ENCODE measurements at regions not wholly inside any gene's neighbourhood (a gene's known extent, or its start where the extent isn't known, plus 50 kb on each side); places are given as distances from the start of the nearest gene placed in this dataset.

DNA sequence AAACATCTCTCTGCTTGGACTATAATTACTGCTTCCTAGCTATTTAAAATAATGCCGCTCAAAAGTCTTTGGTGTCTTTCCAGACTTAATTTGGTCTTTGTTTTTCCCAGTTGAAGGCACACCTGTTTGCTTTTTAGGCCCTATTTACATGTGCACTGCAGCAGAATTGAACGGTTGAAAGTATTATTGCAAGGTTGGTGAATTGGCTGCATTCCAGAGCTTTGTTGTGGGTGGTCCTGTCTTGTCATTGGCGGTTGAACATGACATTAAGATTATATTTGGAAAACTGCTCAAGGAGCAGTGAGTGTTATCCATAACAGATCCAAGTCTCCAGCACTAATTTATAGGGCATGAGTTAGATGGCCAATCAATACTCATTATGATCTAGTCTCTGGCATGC, 656.3 kb downstream of the PTPRC start:
- Mint-ChIP-seq H3K27ac (no peak overlapping the region), H3K4me3 (no peak overlapping the region), H3K9me3 (no peaks in the 10 kb centered on the region), H3K4me1 (peaks cover 13% of the 10 kb centered on the region), H3K27me3 (no peaks in the 10 kb centered on the region), H3K36me3 (ENCODE audit: low read depth) (no peaks in the 10 kb centered on the region)
- DNase-seq (no peak), ATAC-seq (no peak)

DNA sequence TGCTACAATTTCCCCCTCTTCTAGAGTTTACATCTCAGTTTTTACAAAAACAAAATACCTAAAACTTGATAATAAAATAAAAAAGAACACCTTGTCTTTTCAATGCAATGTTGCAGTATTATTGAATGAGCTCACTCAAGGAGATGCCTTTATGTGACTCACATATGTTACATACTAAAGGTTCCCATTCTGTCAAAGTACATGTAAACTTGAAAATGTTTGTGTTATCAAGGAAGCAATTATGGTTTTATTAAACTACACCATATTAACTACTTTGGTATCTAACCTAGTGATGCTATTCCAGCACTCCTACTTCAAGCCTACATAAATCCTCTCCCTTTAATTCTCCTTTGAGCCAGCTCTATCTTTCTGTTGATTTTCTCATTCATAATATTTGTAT, 658.3 kb downstream of the PTPRC start:
- H3K4me3 Mint-ChIP-seq = no peak overlapping the region
- no peaks in the 10 kb centered on the region for H3K9me3 Mint-ChIP-seq
- no peak overlapping the region for H3K27ac Mint-ChIP-seq
- H3K4me1 Mint-ChIP-seq = peaks cover 17% of the 10 kb centered on the region
- H3K36me3 Mint-ChIP-seq (ENCODE audit: low read depth) = no peaks in the 10 kb centered on the region
- no peak for DNase-seq
- no peaks in the 10 kb centered on the region for H3K27me3 Mint-ChIP-seq
- ATAC-seq = no peak

DNA sequence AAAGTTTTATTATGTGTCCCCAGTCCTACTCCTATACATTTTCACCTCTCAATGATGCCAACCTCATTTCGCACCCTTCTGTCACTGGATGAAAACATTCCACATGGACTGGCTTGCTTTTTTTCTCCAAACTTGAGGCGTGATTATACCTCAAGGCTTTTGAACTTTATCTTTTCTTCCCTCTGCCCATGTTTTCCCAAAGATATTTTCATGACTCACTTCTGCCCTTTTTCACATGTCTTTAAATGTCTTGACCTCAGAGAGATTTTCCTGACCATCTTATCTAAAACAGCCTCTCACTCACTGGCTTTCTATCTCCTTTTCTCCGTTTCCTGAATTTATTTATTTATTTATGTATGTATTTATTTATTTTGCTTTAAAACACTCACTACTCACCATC, 659.0 kb downstream of the PTPRC start:
- H3K36me3 Mint-ChIP-seq (ENCODE audit: low read depth) = no peaks in the 10 kb centered on the region
- H3K27ac Mint-ChIP-seq = no peak overlapping the region
- H3K27me3 Mint-ChIP-seq = no peaks in the 10 kb centered on the region

DNA sequence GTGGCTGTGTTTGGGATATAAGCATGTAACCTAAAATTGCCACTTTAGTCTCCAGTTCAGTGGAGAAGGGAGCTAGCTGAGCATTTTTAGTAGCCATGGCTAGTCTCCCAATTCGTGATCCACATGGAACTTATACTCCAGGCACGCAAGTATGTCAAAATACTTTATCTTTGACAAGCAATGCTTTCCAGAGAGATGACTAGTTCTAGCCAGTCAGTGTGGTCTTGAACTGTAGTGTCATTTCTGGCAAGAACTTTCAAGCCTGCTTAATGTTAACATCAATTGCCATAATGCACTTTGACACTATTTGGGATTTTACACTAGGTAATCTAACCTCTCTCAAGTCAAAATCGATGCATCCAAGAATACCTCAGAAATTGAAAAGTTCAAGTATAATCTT, 660.0 kb downstream of the PTPRC start:
- no peaks in the 10 kb centered on the region for H3K27me3 Mint-ChIP-seq
- ATAC-seq (peak; percentile 22), DNase-seq (no peak)

More for the DNA sequence above, 659.0 kb downstream of the PTPRC start:
- peaks cover 23% of the 10 kb centered on the region for H3K4me1 Mint-ChIP-seq
- no peak overlapping the region for H3K4me3 Mint-ChIP-seq
- no peaks in the 10 kb centered on the region for H3K9me3 Mint-ChIP-seq
- ATAC-seq (no peak), DNase-seq (no peak)

DNA sequence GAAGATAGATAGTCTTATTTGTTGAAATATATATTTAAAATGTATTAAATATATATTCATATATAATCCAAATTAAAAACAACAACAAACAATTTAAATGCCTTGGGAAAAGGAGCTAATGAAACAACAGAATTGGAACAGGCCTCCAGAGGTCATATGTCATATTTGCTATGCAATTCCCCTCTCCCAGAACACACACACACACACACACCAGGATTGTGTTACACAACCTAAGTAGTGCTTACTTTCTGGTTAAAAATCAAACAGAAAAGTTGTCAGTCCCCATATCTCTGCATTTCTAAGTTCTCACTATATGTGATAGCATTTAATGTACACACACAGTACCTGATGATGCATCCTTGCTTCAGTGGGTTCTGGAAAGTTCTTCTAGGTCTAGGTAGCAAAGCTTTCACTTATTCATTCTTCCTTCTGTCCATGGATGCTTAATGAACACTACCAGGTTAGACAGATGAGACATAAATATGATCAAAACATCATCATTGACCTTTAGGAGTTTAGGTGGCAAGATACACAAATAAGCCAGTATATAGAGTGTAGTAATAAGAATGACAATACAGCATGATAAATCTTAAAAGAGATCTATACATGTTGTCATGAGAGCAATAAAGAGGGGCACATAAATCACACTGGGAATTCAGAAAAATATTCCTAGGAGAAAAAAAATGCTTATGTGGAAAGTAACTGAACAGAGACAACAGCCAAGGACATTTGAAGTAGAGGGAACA, 662.8 kb downstream of the PTPRC start:
- ATAC-seq (no peak), DNase-seq (no peak)
- H3K27ac Mint-ChIP-seq = peak overlapping the region; percentile 77
- H3K4me1 Mint-ChIP-seq = peaks cover 35% of the 10 kb centered on the region
- H3K4me3 Mint-ChIP-seq = no peak overlapping the region
- H3K27me3 Mint-ChIP-seq = peaks cover 5% of the 10 kb centered on the region
- no peaks in the 10 kb centered on the region for H3K36me3 Mint-ChIP-seq (ENCODE audit: low read depth)
- H3K9me3 Mint-ChIP-seq = peaks cover 3% of the 10 kb centered on the region

More for the DNA sequence above, 660.0 kb downstream of the PTPRC start:
- Mint-ChIP-seq H3K4me1 (peaks cover 32% of the 10 kb centered on the region), H3K4me3 (no peak overlapping the region), H3K36me3 (ENCODE audit: low read depth) (no peaks in the 10 kb centered on the region), H3K27ac (no peak overlapping the region), H3K9me3 (peaks cover 2% of the 10 kb centered on the region)

DNA sequence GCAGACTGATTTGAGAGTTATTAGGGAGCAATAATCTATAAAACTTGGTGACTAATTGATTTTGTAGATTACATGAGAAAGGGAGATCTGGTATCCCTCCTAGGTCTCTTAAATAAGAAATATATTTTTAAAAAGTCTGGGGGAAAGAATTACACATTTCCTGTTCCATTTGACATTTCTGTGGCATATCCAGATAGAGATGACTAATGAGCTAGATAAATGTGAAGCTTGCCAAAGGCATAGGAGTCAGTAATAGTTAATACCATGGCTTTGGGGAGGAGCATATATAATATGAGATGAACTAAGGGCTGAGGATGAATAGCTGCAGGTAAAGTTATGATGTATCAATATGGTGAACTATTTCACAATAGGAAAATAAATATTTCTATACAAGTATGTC, 663.7 kb downstream of the PTPRC start:
- DNase-seq (no peak), ATAC-seq (peak; percentile 92)
- peaks cover 36% of the 10 kb centered on the region for H3K4me1 Mint-ChIP-seq
- H3K27me3 Mint-ChIP-seq = peaks cover 6% of the 10 kb centered on the region
- H3K27ac Mint-ChIP-seq = peak overlapping the region; percentile 77
- H3K36me3 Mint-ChIP-seq (ENCODE audit: low read depth) = no peaks in the 10 kb centered on the region
- peaks cover 3% of the 10 kb centered on the region for H3K9me3 Mint-ChIP-seq
- H3K4me3 Mint-ChIP-seq = no peak overlapping the region

DNA sequence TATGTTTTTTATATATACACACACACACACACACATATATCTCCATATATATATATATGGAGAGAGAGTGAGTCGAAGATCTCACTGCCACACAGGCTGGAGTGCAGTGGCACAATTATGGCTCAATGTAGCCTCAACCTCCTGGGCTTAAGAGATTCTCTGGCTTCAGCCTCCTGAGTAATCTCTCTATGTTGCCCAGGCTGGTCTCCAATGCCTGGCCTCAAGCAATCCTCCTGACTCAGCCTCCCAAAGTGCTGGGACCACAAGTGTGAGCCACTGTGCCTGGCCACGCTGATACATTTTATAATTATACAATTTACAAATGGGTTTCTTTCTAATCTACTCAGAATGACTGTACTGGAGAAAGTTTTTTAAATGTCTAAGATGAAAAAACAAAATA, 664.2 kb downstream of the PTPRC start:
- peaks cover 3% of the 10 kb centered on the region for H3K9me3 Mint-ChIP-seq
- H3K36me3 Mint-ChIP-seq (ENCODE audit: low read depth) = no peaks in the 10 kb centered on the region
- H3K27ac Mint-ChIP-seq = no peak overlapping the region
- peaks cover 6% of the 10 kb centered on the region for H3K27me3 Mint-ChIP-seq
- peaks cover 36% of the 10 kb centered on the region for H3K4me1 Mint-ChIP-seq
- no peak overlapping the region for H3K4me3 Mint-ChIP-seq
- no peak for DNase-seq
- no peak for ATAC-seq

DNA sequence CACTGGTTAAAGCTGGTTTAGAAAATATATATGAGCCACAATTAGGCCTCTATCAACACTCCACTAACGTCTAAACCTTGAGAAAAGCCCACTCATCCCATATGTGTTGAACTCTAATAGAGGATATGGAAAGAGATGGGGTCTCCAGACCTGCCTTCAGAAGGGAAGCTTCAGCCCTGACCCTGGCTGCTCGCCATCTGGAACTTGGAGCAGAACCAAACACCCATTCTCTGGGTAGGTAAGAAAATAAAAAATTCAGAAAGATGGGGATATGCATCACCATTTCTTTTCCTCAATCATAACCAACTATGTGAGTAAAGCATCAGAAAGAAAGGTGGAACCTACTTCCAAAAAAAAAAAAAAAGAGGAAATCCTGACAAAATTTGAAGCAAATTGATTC, 666.2 kb downstream of the PTPRC start:
- H3K36me3 Mint-ChIP-seq (ENCODE audit: low read depth) = no peaks in the 10 kb centered on the region
- peaks cover 3% of the 10 kb centered on the region for H3K9me3 Mint-ChIP-seq
- H3K27me3 Mint-ChIP-seq = peaks cover 9% of the 10 kb centered on the region
- H3K4me3 Mint-ChIP-seq = no peak overlapping the region
- no peak overlapping the region for H3K27ac Mint-ChIP-seq
- peaks cover 46% of the 10 kb centered on the region for H3K4me1 Mint-ChIP-seq
- no peak for DNase-seq
- ATAC-seq = no peak

DNA sequence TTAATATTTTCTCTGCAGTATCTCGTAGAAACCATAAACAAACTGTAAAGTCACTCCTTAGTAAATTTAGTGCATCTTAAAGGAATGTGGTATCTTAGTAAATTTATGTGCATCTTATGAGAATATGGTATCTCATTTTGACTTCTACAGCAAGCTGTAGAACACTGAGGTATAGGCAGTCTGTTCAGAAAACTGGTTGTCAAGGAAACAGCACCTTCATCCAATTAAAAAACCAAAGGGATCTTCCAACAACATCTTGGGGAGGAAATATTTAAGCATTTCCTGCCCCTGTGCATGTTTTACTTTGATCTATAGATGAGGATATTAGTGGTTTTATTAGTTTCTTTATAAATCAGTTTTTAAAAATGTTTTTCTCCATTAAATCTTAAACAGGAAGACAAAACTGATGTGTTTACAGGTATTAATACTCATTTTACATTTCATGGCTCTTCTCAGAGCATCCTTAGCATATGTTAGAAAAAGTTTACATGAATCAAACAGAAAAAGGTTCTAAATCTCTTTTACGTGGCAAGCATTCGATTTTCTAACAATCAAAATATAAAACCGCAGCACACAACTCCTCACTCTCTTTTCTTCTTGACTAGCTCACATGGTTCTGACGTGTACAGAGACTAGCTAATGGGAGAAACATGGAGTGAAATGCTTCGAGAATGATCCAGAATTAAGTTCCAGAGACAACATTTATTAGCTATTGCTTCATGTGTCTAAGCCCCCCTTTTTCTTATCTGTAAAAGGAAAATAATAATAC, 668.8 kb downstream of the PTPRC start:
- peaks cover 11% of the 10 kb centered on the region for H3K27me3 Mint-ChIP-seq
- H3K36me3 Mint-ChIP-seq (ENCODE audit: low read depth) = no peaks in the 10 kb centered on the region
- no peak overlapping the region for H3K4me3 Mint-ChIP-seq
- H3K27ac Mint-ChIP-seq = peak overlapping the region; percentile 52
- peaks cover 3% of the 10 kb centered on the region for H3K9me3 Mint-ChIP-seq
- DNase-seq (no peak), ATAC-seq (no peak)
- peaks cover 41% of the 10 kb centered on the region for H3K4me1 Mint-ChIP-seq

DNA sequence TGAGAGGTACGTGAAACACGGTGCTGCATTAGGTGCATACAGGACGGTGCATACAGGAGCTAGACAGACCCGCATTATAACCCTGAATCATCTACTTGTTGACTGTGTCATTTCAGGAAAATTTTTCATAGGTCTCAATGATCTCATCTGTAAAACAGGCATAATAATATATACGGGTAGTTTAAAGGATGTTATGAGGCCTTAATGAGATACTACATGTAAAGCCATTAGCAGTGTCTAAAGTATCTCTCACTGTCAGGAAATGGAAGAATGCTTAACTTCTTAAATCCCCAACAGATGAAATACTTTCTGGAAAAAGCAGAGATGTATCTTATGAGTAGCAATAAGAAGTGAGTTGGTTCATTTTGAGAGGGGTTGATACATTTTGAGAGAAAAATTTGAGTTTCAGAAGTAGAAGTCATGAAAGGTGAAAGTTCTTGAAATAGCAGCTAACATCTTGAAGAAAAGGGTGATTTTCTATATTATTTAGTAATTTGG, 669.6 kb downstream of the PTPRC start:
- Mint-ChIP-seq H3K4me3 (no peak overlapping the region), H3K27ac (peak overlapping the region; percentile 52), H3K27me3 (peaks cover 11% of the 10 kb centered on the region), H3K9me3 (peaks cover 3% of the 10 kb centered on the region), H3K4me1 (peaks cover 36% of the 10 kb centered on the region), H3K36me3 (ENCODE audit: low read depth) (no peaks in the 10 kb centered on the region)
- no peak for DNase-seq
- peak; percentile 68 for ATAC-seq

DNA sequence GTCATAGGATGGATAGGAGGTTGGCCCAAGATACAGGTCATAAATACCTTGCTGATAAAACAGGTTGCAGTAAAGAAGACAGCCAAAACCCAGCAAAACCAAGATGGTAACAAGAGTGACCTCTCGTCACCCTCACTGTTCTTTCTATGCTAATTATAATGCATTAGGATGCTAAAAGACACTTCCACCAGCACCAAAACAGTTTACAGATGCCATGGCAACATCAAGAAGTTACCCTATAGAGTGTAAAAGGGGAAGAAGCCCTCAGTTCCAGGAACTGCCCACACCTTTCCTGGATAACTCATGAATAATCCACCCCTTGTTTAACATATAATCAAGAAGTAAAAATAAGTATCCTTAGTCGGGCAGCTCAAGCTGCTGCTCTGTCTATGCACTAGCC, 671.9 kb downstream of the PTPRC start:
- H3K4me3 Mint-ChIP-seq = no peak overlapping the region
- peaks cover 11% of the 10 kb centered on the region for H3K27me3 Mint-ChIP-seq
- DNase-seq (no peak), ATAC-seq (no peak)
- no peak overlapping the region for H3K27ac Mint-ChIP-seq
- H3K9me3 Mint-ChIP-seq = no peaks in the 10 kb centered on the region
- H3K36me3 Mint-ChIP-seq (ENCODE audit: low read depth) = no peaks in the 10 kb centered on the region
- H3K4me1 Mint-ChIP-seq = peaks cover 29% of the 10 kb centered on the region

DNA sequence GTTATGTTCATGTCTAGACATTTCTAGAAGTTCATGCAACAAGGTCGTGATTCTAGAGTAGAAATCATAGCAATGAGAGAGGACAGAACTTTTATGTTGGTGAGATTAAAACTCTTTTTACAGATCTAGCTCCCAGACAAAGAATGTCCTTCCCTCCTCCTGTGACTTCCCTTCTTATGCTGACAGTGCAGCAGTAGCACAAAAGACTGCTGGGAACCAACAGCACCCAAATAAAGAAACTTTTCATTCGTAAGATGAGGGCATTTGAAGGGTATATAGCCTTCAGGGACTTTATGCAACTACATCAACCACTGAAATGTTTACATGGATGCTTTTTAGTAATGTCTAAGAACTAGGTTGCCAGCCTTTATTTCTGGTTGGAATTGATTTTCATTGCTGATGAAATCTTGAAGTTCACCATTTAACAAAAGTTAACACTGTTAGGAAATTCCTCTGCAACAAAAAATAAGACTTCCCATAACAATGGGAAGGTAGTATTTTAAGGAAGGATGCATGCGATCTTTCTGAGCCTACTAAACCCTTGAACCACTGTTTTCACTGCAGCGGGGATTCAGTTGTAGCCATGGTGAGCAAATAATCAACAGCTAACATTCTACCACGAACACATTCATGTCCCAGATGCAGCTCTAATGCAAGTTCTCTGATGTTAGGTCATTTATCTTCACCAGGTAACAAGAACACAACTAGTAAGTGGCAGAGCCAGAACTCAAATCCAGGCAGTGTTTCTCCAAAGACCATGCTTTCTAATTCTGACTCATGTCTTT, 672.8 kb downstream of the PTPRC start:
- H3K27ac Mint-ChIP-seq = no peak overlapping the region
- H3K9me3 Mint-ChIP-seq = no peaks in the 10 kb centered on the region
- peaks cover 29% of the 10 kb centered on the region for H3K4me1 Mint-ChIP-seq
- DNase-seq (no peak), ATAC-seq (no peak)
- no peaks in the 10 kb centered on the region for H3K36me3 Mint-ChIP-seq (ENCODE audit: low read depth)
- no peak overlapping the region for H3K4me3 Mint-ChIP-seq
- peaks cover 6% of the 10 kb centered on the region for H3K27me3 Mint-ChIP-seq

DNA sequence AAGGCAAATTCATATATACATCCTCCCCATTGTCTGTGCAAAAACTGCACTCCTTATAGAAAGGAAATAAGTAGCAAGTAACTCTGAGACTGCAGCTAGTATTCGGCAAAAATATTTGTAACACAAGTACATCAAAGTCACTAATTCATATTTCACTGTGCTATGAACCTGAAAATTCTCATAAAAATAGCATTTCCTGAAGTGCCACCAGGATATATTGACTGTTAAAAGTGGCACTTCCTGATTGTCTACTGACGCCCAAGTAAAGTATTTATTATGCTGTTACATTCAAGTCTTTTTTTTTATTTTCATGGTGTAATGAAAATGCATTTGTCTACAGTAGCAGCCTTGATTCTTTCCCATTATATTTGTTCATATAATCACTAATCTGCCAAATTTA, 673.8 kb downstream of the PTPRC start:
- Mint-ChIP-seq H3K36me3 (ENCODE audit: low read depth) (no peaks in the 10 kb centered on the region), H3K27me3 (peaks cover 5% of the 10 kb centered on the region), H3K4me3 (no peak overlapping the region), H3K9me3 (no peaks in the 10 kb centered on the region), H3K4me1 (peaks cover 27% of the 10 kb centered on the region), H3K27ac (no peak overlapping the region)
- DNase-seq (no peak), ATAC-seq (no peak)

DNA sequence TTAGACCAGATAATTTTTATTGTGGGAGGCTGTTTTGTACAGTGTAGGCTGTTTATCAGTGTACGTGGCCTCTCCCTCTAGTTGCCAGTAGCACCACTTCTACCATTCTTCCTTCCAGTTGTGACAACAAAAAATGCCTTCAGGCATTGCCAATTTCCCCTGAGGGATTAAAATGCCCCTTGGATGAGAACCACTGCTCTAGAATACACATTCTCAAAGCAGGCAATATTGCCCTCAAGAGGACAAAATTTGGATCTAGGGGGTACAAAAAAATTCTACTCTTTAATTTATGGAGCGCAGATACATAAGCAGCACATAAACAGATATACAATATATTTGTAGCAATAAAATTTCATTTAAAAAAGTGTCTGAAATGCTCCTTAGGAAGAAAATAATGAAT, 674.6 kb downstream of the PTPRC start:
- no peaks in the 10 kb centered on the region for H3K9me3 Mint-ChIP-seq

More for the DNA sequence above, 674.6 kb downstream of the PTPRC start:
- ATAC-seq (no peak), DNase-seq (no peak)
- Mint-ChIP-seq H3K27ac (no peak overlapping the region), H3K4me1 (peaks cover 19% of the 10 kb centered on the region), H3K36me3 (ENCODE audit: low read depth) (no peaks in the 10 kb centered on the region), H3K27me3 (peaks cover 5% of the 10 kb centered on the region), H3K4me3 (no peak overlapping the region)
